OCI-LY7 (cell line): ENCODE measurements at regions not wholly inside any gene's neighbourhood (a gene's known extent, or its start where the extent isn't known, plus 50 kb on each side); places are given as distances from the start of the nearest gene placed in this dataset.

Experiments used
- BruUV-seq: library from RNA; stranded (reverse); fragments of 400-500 nt; replicated peaks from 2 replicates; lab custom pipeline; 2021; lab: Mats Ljungman, UMichigan
- CTCF ChIA-PET: fragments of 300-600 bp; sonication (Branson Sonifier 250); formaldehyde crosslinking; loops from one replicate; lab custom pipeline; 2022; ENCODE audit warnings: antibody characterized with exemption; ENCODE audit not compliant: unreplicated experiment; lab: Charles Lee
- POLR2A ChIA-PET: fragments of 300-600 bp; sonication (Branson Sonifier 250); formaldehyde crosslinking; loops from one replicate; lab custom pipeline; 2022; ENCODE audit warnings: antibody characterized with exemption; lab: Charles Lee
- DNase-seq: peaks from one replicate; pipeline ENCODE4 v3.0.0-alpha.2; 2015; ENCODE audit warnings: low spot score
- H2AFZ ChIP-seq: fragments of 200-600 bp; sonication (generic), shearing (Covaris generic); 2 replicates; pipeline ENCODE4 v1.6.1; 2014; ENCODE audit warnings: mild to moderate bottlenecking, antibody characterized with exemption, low read length, moderate library complexity
- H3K27ac ChIP-seq: fragments of 200-600 bp; sonication (generic); 2 replicates; pipeline ENCODE4 v1.5.1; 2014; ENCODE audit warnings: mixed run types, low read depth, mild to moderate bottlenecking, moderate library complexity, low read length, inconsistent platforms; ENCODE audit not compliant: poor library complexity, severe bottlenecking
- H3K36me3 ChIP-seq: fragments of 200-600 bp; sonication (generic); 2 replicates; pipeline ENCODE4 v1.6.1; 2014; ENCODE audit warnings: mild to moderate bottlenecking, antibody characterized with exemption, low read length, moderate library complexity, mixed read lengths; ENCODE audit not compliant: insufficient read depth
- H3K4me1 ChIP-seq: fragments of 200-600 bp; sonication (generic); 2 replicates; pipeline ENCODE4 v1.5.1; 2014; ENCODE audit warnings: mild to moderate bottlenecking, low read length; ENCODE audit not compliant: insufficient read depth, poor library complexity, severe bottlenecking
- H3K4me2 ChIP-seq: fragments of 200-600 bp; sonication (generic); 2 replicates; pipeline ENCODE4 v1.6.1; 2014; ENCODE audit warnings: mild to moderate bottlenecking, low read length
- H3K4me3 ChIP-seq: fragments of 200-600 bp; sonication (generic); 2 replicates; pipeline ENCODE4 v1.5.1; 2014; ENCODE audit warnings: mild to moderate bottlenecking, low read depth, low read length; ENCODE audit not compliant: poor library complexity, severe bottlenecking
- H3K79me2 ChIP-seq: fragments of 200-600 bp; sonication (generic); 2 replicates; pipeline ENCODE4 v1.6.1; 2016; ENCODE audit warnings: low read depth, mild to moderate bottlenecking, low read length, moderate library complexity, mixed read lengths; ENCODE audit not compliant: insufficient read depth
- H3K9me2 ChIP-seq: fragments of 200-600 bp; sonication (generic); 2 replicates; pipeline ENCODE4 v1.6.1; 2016; ENCODE audit warnings: mild to moderate bottlenecking, low read length, mixed read lengths; ENCODE audit not compliant: insufficient read depth
- H3K9me3 ChIP-seq: fragments of 200-600 bp; sonication (generic); 2 replicates; pipeline ENCODE4 v1.6.1; 2014; ENCODE audit warnings: mild to moderate bottlenecking, mixed run types, low read length, mixed read lengths
- H4K20me1 ChIP-seq: fragments of 200-600 bp; sonication (generic); 2 replicates; pipeline ENCODE4 v1.6.1; 2014; ENCODE audit warnings: mild to moderate bottlenecking, antibody characterized with exemption, low read length, moderate library complexity, mixed read lengths; ENCODE audit not compliant: insufficient read depth
- CTCF ChIP-seq: fragments of 200-600 bp; sonication (generic); conservative IDR thresholded peaks from 2 replicates; pipeline ENCODE4 v1.5.1; 2014; ENCODE audit warnings: mild to moderate bottlenecking, antibody characterized with exemption, low read length, moderate library complexity, mixed read lengths
- EZH2phosphoT487 ChIP-seq: fragments of 200-600 bp; sonication (generic); IDR thresholded peaks from 2 replicates; pipeline ENCODE4 v1.6.1; 2018; ENCODE audit warnings: low read depth, borderline replicate concordance, mild to moderate bottlenecking, mixed run types, antibody characterized with exemption, low read length, moderate library complexity, mixed read lengths
- intact Hi-C: fragments of 100-400 bp; cut with micrococcal nuclease; formaldehyde crosslinking; loops from one replicate; pipeline ENCODE4 v1.10.0; 2022; ENCODE audit not compliant: unreplicated experiment

- CTCF ChIA-PET = no interaction called here
- no peaks in the 10 kb centered on the region for H3K9me2 ChIP-seq
Measured at GRCh38 chr5:152606776-152607364, 201.8 kb upstream of the NMUR2 start.

GRCh38 chr5:152607401-152608160 is 202.5 kb upstream of the NMUR2 start:
- intact Hi-C loops = no loop called here
- H3K4me2 ChIP-seq = no peak overlapping the region
- H3K36me3 ChIP-seq = no peaks in the 10 kb centered on the region
- no peaks in the 10 kb centered on the region for H3K9me2 ChIP-seq
- H3K27ac ChIP-seq = no peak overlapping the region
- no peaks in the 10 kb centered on the region for H3K4me1 ChIP-seq
- H4K20me1 ChIP-seq = no peaks in the 10 kb centered on the region
- POLR2A ChIA-PET = no interaction called here
- H3K79me2 ChIP-seq = no peaks in the 10 kb centered on the region
- H3K4me3 ChIP-seq = no peak overlapping the region
- CTCF ChIA-PET = no interaction called here
- no TSS peak for BruUV-seq
- TF ChIP-seq EZH2phosphoT487 (no peak), CTCF (no peak)
- DNase-seq = no peak
- no peaks in the 10 kb centered on the region for H3K9me3 ChIP-seq
- no peak overlapping the region for H2AFZ ChIP-seq

More at GRCh38 chr5:152606776-152607364, 201.8 kb upstream of the NMUR2 start:
- Histone ChIP-seq H3K4me1 (no peaks in the 10 kb centered on the region), H2AFZ (no peak overlapping the region), H3K27ac (no peak overlapping the region), H3K9me3 (no peaks in the 10 kb centered on the region), H3K4me3 (no peak overlapping the region), H4K20me1 (no peaks in the 10 kb centered on the region), H3K36me3 (no peaks in the 10 kb centered on the region), H3K4me2 (no peak overlapping the region), H3K79me2 (no peaks in the 10 kb centered on the region)
- DNase-seq = no peak
- POLR2A ChIA-PET = no interaction called here
- intact Hi-C loops = no loop called here
- TF ChIP-seq CTCF (no peak), EZH2phosphoT487 (no peak)
- BruUV-seq = no TSS peak

GRCh38 chr5:152608458-152608857 is 203.4 kb upstream of the NMUR2 start:
- CTCF ChIA-PET = no interaction called here
- intact Hi-C loops = no loop called here
- Histone ChIP-seq H3K36me3 (no peaks in the 10 kb centered on the region), H3K4me2 (no peak overlapping the region), H3K4me1 (no peaks in the 10 kb centered on the region), H3K4me3 (no peak overlapping the region), H4K20me1 (no peaks in the 10 kb centered on the region), H3K9me3 (no peaks in the 10 kb centered on the region), H3K27ac (no peak overlapping the region), H3K9me2 (no peaks in the 10 kb centered on the region), H2AFZ (no peak overlapping the region), H3K79me2 (no peaks in the 10 kb centered on the region)
- no peak for DNase-seq
- BruUV-seq = no TSS peak
- no peak for TF ChIP-seq CTCF
- TF ChIP-seq EZH2phosphoT487 = no peak
- POLR2A ChIA-PET = interaction anchor here (1.0 kb wide), 1 partner anchor 44 kb away, joined by 3 read pairs; no protein-coding TSS in a partner anchor
